ENCODE measurements at regions not wholly inside any gene's neighbourhood (a gene's known extent, or its start where the extent isn't known, plus 50 kb on each side); places are given as distances from the start of the nearest gene placed in this dataset.

- no peak for TF ChIP-seq POLR2A (IDR thresholded peaks at IDR 0.05)
- TF ChIP-seq CTCF (IDR thresholded peaks at IDR 0.05): no peak
- TF ChIP-seq EP300 (IDR thresholded peaks at IDR 0.05; ENCODE audit: low read depth): no peak
These were observed 596.4 kb downstream of the MID1IP1 start for GRCh38 chrX:39397561-39398199.

Data from transverse colon (tissue), 3 donors.